DND-41 (cell line): ENCODE measurements at regions not wholly inside any gene's neighbourhood (a gene's known extent, or its start where the extent isn't known, plus 50 kb on each side); places are given as distances from the start of the nearest gene placed in this dataset.

Source experiments
- CTCF ChIP-seq: IDR thresholded peaks from 2 replicates; pipeline ENCODE4 v1.5.1; 2012; ENCODE audit warnings: borderline replicate concordance, low read length, moderate library complexity, mild to moderate bottlenecking; ENCODE audit not compliant: poor library complexity, severe bottlenecking; ENCODE audit errors: extremely low read depth
- EZH2 ChIP-seq: IDR thresholded peaks from 3 replicates; pipeline ENCODE4 v1.6.1; 2012; ENCODE audit warnings: borderline replicate concordance, low read depth, mild to moderate bottlenecking, moderate library complexity, low read length, inconsistent platforms; ENCODE audit not compliant: severe bottlenecking

GRCh38 chr3:72086042-72086742, 301.2 kb upstream of the PROK2 start:
- TF ChIP-seq CTCF (no peak), EZH2 (no peak)
